Stimulated activated CD8-positive, alpha-beta memory T cell treated with anti-CD3 and anti-CD28 coated beads, Interleukin-15, amount 100 ng/mL, for 1 hour (primary cell): ENCODE measurements at regions not wholly inside any gene's neighbourhood (a gene's known extent, or its start where the extent isn't known, plus 50 kb on each side); places are given as distances from the start of the nearest gene placed in this dataset.
"Not testable (repeated sequence)": the region's sequence is repeated elsewhere in the genome, so short reads cannot be mapped to it uniquely, and the experiment has no call there.

Experiments
- DNase-seq: peaks from one replicate; pipeline ENCODE4 v3.0.0-alpha.2; 2020; ENCODE audit warnings: low read depth

GRCh38 chr4:145295547-145295946 is 115.2 kb upstream of the OTUD4 start:
- DNase-seq = no peak

GRCh38 chr4:145295122-145295521 is 114.7 kb upstream of the OTUD4 start:
- no peak for DNase-seq

- no peak for DNase-seq
Measured at GRCh38 chr4:145293658-145294057, 113.3 kb upstream of the OTUD4 start.

- no peak for DNase-seq
Measured at GRCh38 chr4:145290955-145291354, 110.6 kb upstream of the OTUD4 start.

- DNase-seq = no peak
Measured at GRCh38 chr4:145289403-145290076, 109.2 kb upstream of the OTUD4 start.

GRCh38 chr4:145287351-145287750 is 107.0 kb upstream of the OTUD4 start:
- no peak for DNase-seq

- no peak for DNase-seq
Measured at GRCh38 chr4:145285928-145286327, 105.5 kb upstream of the OTUD4 start.

GRCh38 chr4:145283909-145284308 is 103.5 kb upstream of the OTUD4 start:
- no peak for DNase-seq

- no peak for DNase-seq
Measured at GRCh38 chr4:145281951-145282350, 101.6 kb upstream of the OTUD4 start.

- no peak for DNase-seq
Measured at GRCh38 chr4:145281224-145281623, 100.8 kb upstream of the OTUD4 start.

GRCh38 chr4:145280541-145280940 is 100.2 kb upstream of the OTUD4 start:
- no peak for DNase-seq

GRCh38 chr4:145279122-145279960 is 99.0 kb upstream of the OTUD4 start:
- no peak for DNase-seq

GRCh38 chr4:145278341-145279121 is 98.1 kb upstream of the OTUD4 start:
- DNase-seq = no peak

GRCh38 chr4:145277011-145277410 is 96.6 kb upstream of the OTUD4 start:
- DNase-seq = no peak

- DNase-seq = no peak
Measured at GRCh38 chr4:145276050-145276449, 95.7 kb upstream of the OTUD4 start.

- no peak for DNase-seq
Measured at GRCh38 chr4:145271194-145271593, 90.8 kb upstream of the OTUD4 start.

GRCh38 chr4:145266881-145267280 is 86.5 kb upstream of the OTUD4 start:
- no peak for DNase-seq

- no peak for DNase-seq
Measured at GRCh38 chr4:145260091-145260490, 79.7 kb upstream of the OTUD4 start.

- not testable (repeated sequence) for DNase-seq
Measured at GRCh38 chr4:145255311-145255710, 74.9 kb upstream of the OTUD4 start.

- DNase-seq = no peak
Measured at GRCh38 chr4:145252190-145252589, 71.8 kb upstream of the OTUD4 start.

- no peak for DNase-seq
Measured at GRCh38 chr4:145251391-145251790, 71.0 kb upstream of the OTUD4 start.

GRCh38 chr4:145248971-145249370 is 68.6 kb upstream of the OTUD4 start:
- DNase-seq = no peak

- DNase-seq = no peak
Measured at GRCh38 chr4:145248502-145248901, 68.1 kb upstream of the OTUD4 start.
